ENCODE measurements at regions not wholly inside any gene's neighbourhood (a gene's known extent, or its start where the extent isn't known, plus 50 kb on each side); places are given as distances from the start of the nearest gene placed in this dataset.
A peak's percentile ranks its signal among the peaks of the same experiment; 100 is the strongest.

DNA sequence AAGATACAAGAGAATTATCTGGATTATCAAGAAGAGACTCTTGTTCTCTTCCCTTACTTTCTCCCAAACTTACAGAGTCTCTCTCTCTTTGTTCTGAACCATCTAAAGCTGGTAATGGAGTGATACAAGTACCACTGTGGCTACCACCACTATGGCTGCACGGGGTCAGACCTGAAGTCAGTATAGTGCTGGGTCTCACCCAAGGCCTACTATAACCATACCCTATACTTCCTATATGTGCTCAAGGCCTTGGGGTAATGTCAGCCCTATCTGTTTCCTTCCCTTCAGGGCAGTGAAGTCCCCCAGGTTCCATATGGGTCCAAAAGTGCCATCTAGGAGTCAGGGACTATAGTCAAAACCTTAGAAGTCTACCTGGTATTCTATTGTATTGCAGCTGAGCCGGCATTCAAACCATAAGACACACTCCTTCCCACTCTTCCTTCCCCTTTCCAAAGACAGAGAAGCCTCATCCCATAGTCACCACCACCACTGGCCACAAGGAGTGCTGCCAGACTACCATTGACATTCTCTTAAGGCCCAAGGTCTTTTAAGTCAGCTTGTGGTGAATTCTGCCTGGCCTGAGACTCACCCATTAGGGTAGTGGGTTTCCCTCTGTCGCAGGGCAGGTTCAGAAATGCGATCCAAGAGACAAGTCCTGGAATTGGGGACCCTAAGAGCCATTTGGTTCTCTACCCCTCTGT is 615.0 kb upstream of the NECTIN3 start:
- Histone ChIP-seq H3K36me3 (ENCODE audit: control insufficient read depth in 3 of 3, insufficient read depth in 2 of 3, low read depth in 1 of 3, low read length in 3 of 3) (no peaks in the 10 kb centered on the region), H3K9me3 (ENCODE audit: control insufficient read depth in 2 of 2, insufficient read depth in 1 of 2, low read depth in 1 of 2, low read length in 1 of 2) (peaks cover 0 to 7% of the 10 kb centered on the region in 2 donors), H3K27me3 (ENCODE audit: control insufficient read depth in 3 of 3, insufficient read depth in 3 of 3, low read length in 3 of 3) (no peaks in the 10 kb centered on the region), H3K4me1 (ENCODE audit: control insufficient read depth in 3 of 3, insufficient read depth in 2 of 3, low read depth in 1 of 3, low read length in 2 of 3) (no peaks in the 10 kb centered on the region), H3K4me3 (ENCODE audit: low read depth in 1 of 3, low read length in 3 of 3) (no peak overlapping the region), H3K27ac (ENCODE audit: low read depth in 1 of 3, low read length in 2 of 3) (no peak overlapping the region)
- 74 to 85% (median 79%) methylated on average over 4 of the region's 4 CpGs for WGBS, 3 donors
- FAIRE-seq: no peak
- DNase-seq: no peak

DNA sequence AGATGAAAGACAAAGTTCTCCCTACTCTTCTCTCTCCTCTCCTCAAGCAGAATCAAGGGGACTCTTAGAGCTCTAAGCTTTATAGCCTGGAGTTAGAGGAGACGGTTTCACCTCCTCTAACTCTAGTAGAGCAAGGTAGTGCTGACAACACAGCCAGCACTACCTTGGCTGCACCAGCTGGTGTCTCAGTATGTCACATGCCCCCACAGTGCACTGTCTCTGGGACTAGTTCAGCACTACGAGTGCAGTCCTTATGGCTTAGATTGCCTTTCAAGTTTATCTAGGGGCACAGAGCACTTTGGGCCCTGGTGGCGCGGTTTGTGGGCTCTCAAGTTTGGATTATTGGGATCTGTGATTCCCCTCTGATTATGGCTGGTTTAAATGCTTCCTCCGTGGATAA is 614.1 kb upstream of the NECTIN3 start:
- Histone ChIP-seq H3K36me3 (ENCODE audit: control insufficient read depth in 3 of 3, insufficient read depth in 2 of 3, low read depth in 1 of 3, low read length in 3 of 3) (no peaks in the 10 kb centered on the region), H3K4me1 (ENCODE audit: control insufficient read depth in 3 of 3, insufficient read depth in 2 of 3, low read depth in 1 of 3, low read length in 2 of 3) (no peaks in the 10 kb centered on the region), H3K27ac (ENCODE audit: low read depth in 1 of 3, low read length in 2 of 3) (no peak overlapping the region), H3K27me3 (ENCODE audit: control insufficient read depth in 3 of 3, insufficient read depth in 3 of 3, low read length in 3 of 3) (no peaks in the 10 kb centered on the region), H3K4me3 (ENCODE audit: low read depth in 1 of 3, low read length in 3 of 3) (no peak overlapping the region), H3K9me3 (ENCODE audit: control insufficient read depth in 2 of 2, insufficient read depth in 1 of 2, low read depth in 1 of 2, low read length in 1 of 2) (peaks cover 0 to 7% of the 10 kb centered on the region in 2 donors)
- FAIRE-seq (no peak), DNase-seq (no peak)
- 63 to 72% (median 71%) methylated on average over 5 of the region's 5 CpGs for WGBS, 3 donors

DNA sequence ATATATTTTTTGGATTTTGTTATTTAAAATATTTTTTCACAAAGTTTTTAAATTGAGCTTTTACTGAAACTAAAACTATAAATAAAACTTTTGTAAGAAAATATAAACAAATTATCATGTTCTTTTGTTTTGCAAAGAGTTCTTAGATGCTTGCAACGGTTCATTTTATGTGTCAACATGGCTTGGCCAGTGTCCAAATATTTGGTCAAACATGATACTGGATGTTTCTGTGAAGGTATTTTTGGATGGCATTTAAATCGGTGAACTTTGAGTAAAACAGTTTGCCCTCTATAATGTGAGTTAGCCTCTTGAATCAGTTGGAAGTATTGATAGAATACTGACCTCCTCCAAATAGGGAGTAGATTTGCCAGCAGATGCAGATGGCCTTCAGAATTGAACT is 612.6 kb upstream of the NECTIN3 start:
- 57 to 74% (median 66%) methylated on average over 2 of the region's 2 CpGs for WGBS, 3 donors
- Histone ChIP-seq H3K9me3 (ENCODE audit: control insufficient read depth in 2 of 2, insufficient read depth in 1 of 2, low read depth in 1 of 2, low read length in 1 of 2) (peaks cover 0 to 7% of the 10 kb centered on the region in 2 donors), H3K36me3 (ENCODE audit: control insufficient read depth in 3 of 3, insufficient read depth in 2 of 3, low read depth in 1 of 3, low read length in 3 of 3) (no peaks in the 10 kb centered on the region), H3K27ac (ENCODE audit: low read depth in 1 of 3, low read length in 2 of 3) (no peak overlapping the region), H3K4me1 (ENCODE audit: control insufficient read depth in 3 of 3, insufficient read depth in 2 of 3, low read depth in 1 of 3, low read length in 2 of 3) (no peaks in the 10 kb centered on the region), H3K4me3 (ENCODE audit: low read depth in 1 of 3, low read length in 3 of 3) (no peak overlapping the region), H3K27me3 (ENCODE audit: control insufficient read depth in 3 of 3, insufficient read depth in 3 of 3, low read length in 3 of 3) (no peaks in the 10 kb centered on the region)
- FAIRE-seq: no peak
- no peak for DNase-seq

DNA sequence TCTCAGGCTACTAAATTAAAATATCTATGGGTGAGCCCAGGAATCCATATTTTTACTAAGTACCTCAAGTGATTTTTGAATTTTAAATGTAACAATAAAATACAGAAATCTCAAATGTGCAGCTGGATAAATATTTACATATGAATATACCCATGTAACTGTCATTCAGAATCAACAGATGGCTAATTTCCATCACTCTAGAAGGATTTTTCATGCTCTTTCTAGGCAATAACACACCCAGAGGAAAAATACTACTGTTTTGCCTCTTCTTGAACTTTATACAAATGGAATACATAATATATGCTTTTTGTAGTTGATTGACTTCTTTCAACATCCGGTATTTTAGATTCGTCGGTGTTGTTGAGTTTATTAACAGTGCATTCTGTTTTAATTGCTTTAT is 601.3 kb upstream of the NECTIN3 start:
- Histone ChIP-seq H3K36me3 (ENCODE audit: control insufficient read depth in 3 of 3, insufficient read depth in 2 of 3, low read depth in 1 of 3, low read length in 3 of 3) (no peaks in the 10 kb centered on the region), H3K27me3 (ENCODE audit: control insufficient read depth in 3 of 3, insufficient read depth in 3 of 3, low read length in 3 of 3) (no peaks in the 10 kb centered on the region), H3K9me3 (ENCODE audit: control insufficient read depth in 2 of 2, insufficient read depth in 1 of 2, low read depth in 1 of 2, low read length in 1 of 2) (no peaks in the 10 kb centered on the region), H3K4me3 (ENCODE audit: low read depth in 1 of 3, low read length in 3 of 3) (no peak overlapping the region), H3K27ac (ENCODE audit: low read depth in 1 of 3, low read length in 2 of 3) (no peak overlapping the region), H3K4me1 (ENCODE audit: control insufficient read depth in 3 of 3, insufficient read depth in 2 of 3, low read depth in 1 of 3, low read length in 2 of 3) (no peaks in the 10 kb centered on the region)
- 63 to 65% (median 63%) methylated on average over 3 of the region's 3 CpGs for WGBS, 3 donors
- DNase-seq: no peak
- FAIRE-seq: no peak

DNA sequence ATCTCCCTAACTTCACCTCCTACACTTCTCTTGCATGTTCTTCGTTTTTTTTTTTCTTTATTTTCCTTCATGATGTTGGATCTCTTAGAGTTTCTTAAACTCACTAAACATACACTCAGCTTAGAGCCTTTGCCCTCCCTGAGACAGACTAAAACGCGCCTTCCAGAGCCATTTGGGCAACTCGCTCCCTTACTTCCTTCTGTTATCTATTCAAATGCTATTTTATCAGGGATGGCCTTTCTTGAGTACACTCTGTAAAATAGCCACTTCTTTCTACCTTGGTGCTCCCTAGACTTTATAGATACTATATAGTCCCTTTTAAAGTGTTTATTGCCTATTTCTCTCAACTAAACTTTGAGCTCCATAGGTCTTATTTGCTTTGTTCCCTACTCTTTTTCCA is 598.2 kb upstream of the NECTIN3 start:
- Histone ChIP-seq H3K9me3 (ENCODE audit: control insufficient read depth in 2 of 2, insufficient read depth in 1 of 2, low read depth in 1 of 2, low read length in 1 of 2) (no peaks in the 10 kb centered on the region), H3K4me3 (ENCODE audit: low read depth in 1 of 3, low read length in 3 of 3) (no peak overlapping the region), H3K27ac (ENCODE audit: low read depth in 1 of 3, low read length in 2 of 3) (no peak overlapping the region), H3K4me1 (ENCODE audit: control insufficient read depth in 3 of 3, insufficient read depth in 2 of 3, low read depth in 1 of 3, low read length in 2 of 3) (no peaks in the 10 kb centered on the region), H3K27me3 (ENCODE audit: control insufficient read depth in 3 of 3, insufficient read depth in 3 of 3, low read length in 3 of 3) (no peaks in the 10 kb centered on the region), H3K36me3 (ENCODE audit: control insufficient read depth in 3 of 3, insufficient read depth in 2 of 3, low read depth in 1 of 3, low read length in 3 of 3) (no peaks in the 10 kb centered on the region)
- peak in 1 of 2 donors; percentile 12 for DNase-seq
- WGBS, 3 donors: 75 to 85% (median 76%) methylated on average over 4 of the region's 4 CpGs
- FAIRE-seq: no peak

DNA sequence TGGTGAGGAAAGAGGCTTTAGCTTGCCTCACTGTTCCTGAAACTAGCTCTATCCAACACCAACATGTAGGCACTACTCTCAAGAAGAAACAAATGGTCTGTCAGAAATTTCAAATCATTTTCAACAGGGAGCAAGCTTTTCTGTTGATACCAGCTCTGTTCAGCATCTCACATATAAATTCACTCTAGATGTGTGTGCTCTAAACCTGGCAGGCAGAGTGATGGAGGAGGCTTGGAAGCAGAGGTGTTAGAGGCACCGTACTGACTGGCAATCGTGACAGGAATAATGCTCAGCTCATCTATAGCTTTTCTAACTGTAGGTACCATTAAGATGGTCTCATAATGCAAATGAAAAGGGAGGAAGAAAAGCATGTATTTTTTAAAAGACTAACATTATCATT is 597.2 kb upstream of the NECTIN3 start:
- no peaks in the 10 kb centered on the region for H3K36me3 ChIP-seq (ENCODE audit: control insufficient read depth in 3 of 3, insufficient read depth in 2 of 3, low read depth in 1 of 3, low read length in 3 of 3)
- DNase-seq (no peak), FAIRE-seq (no peak)
- no peak overlapping the region for H3K27ac ChIP-seq (ENCODE audit: low read depth in 1 of 3, low read length in 2 of 3)
- H3K9me3 ChIP-seq (ENCODE audit: control insufficient read depth in 2 of 2, insufficient read depth in 1 of 2, low read depth in 1 of 2, low read length in 1 of 2): no peaks in the 10 kb centered on the region
- no peak overlapping the region for H3K4me3 ChIP-seq (ENCODE audit: low read depth in 1 of 3, low read length in 3 of 3)
- no peaks in the 10 kb centered on the region for H3K27me3 ChIP-seq (ENCODE audit: control insufficient read depth in 3 of 3, insufficient read depth in 3 of 3, low read length in 3 of 3)
- 72 to 91% (median 79%) methylated on average over 2 of the region's 2 CpGs for WGBS, 3 donors
- no peaks in the 10 kb centered on the region for H3K4me1 ChIP-seq (ENCODE audit: control insufficient read depth in 3 of 3, insufficient read depth in 2 of 3, low read depth in 1 of 3, low read length in 2 of 3)

DNA sequence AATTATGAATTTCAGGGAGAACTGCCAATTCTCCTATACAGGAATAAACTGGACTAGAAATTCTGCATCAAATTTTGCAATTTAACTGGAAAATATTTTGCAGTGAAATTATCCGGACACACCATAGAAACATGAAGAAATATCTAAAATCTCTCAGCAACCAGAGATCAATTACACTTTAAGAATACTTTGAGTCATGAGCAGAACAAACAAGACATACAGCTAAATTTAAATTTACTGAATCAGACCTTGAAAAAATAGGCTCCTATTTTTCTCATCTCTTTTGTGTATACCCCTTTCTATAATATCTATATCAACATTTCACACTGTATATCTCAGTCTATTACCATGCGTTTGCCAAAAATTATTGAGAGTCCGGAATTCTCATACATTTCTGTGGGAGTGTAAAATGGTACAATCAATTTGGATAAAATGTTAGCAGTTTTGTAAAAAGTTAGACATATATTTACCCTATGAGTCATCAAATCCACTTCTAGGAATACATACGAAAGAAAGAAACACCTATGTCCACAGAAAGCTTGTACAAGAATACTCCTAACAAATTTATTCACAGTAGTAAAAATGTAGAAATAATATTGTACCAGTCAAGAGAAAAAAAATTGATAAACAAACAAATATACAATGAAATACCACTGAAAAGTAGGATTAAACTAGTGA is 593.1 kb upstream of the NECTIN3 start:
- H3K4me3 ChIP-seq (ENCODE audit: low read depth in 1 of 3, low read length in 3 of 3): no peak overlapping the region
- H3K9me3 ChIP-seq (ENCODE audit: control insufficient read depth in 2 of 2, insufficient read depth in 1 of 2, low read depth in 1 of 2, low read length in 1 of 2): peaks cover 0 to 2% of the 10 kb centered on the region in 2 donors
- DNase-seq (no peak), FAIRE-seq (no peak)
- H3K27me3 ChIP-seq (ENCODE audit: control insufficient read depth in 3 of 3, insufficient read depth in 3 of 3, low read length in 3 of 3): no peaks in the 10 kb centered on the region
- H3K27ac ChIP-seq (ENCODE audit: low read depth in 1 of 3, low read length in 2 of 3): no peak overlapping the region
- WGBS, 3 donors: 91 to 94% (median 92%) methylated on average over 4 of the region's 4 CpGs
- no peaks in the 10 kb centered on the region for H3K36me3 ChIP-seq (ENCODE audit: control insufficient read depth in 3 of 3, insufficient read depth in 2 of 3, low read depth in 1 of 3, low read length in 3 of 3)
- H3K4me1 ChIP-seq (ENCODE audit: control insufficient read depth in 3 of 3, insufficient read depth in 2 of 3, low read depth in 1 of 3, low read length in 2 of 3): no peaks in the 10 kb centered on the region

DNA sequence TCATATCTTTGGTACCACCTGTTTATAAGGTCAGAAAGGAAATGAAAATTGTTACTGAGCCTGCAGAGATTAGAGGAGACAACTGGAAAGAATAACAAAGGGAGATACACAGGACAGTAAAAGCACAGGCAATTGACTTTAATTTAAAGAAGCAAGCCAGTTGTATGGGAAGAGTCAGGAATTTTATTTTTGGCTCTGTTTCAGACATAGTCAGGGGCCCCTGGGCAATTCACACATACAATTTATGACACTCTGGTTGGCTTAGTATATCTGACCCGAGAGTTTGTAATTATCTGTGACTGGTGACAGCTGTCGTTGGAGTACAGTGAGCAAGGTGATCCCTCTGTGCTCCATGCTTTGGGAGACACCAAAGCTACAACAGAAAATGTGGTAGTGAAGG is 591.9 kb upstream of the NECTIN3 start:
- no peak for FAIRE-seq
- Histone ChIP-seq H3K4me1 (ENCODE audit: control insufficient read depth in 3 of 3, insufficient read depth in 2 of 3, low read depth in 1 of 3, low read length in 2 of 3) (no peaks in the 10 kb centered on the region), H3K27me3 (ENCODE audit: control insufficient read depth in 3 of 3, insufficient read depth in 3 of 3, low read length in 3 of 3) (no peaks in the 10 kb centered on the region), H3K9me3 (ENCODE audit: control insufficient read depth in 2 of 2, insufficient read depth in 1 of 2, low read depth in 1 of 2, low read length in 1 of 2) (peaks cover 0 to 2% of the 10 kb centered on the region in 2 donors), H3K4me3 (ENCODE audit: low read depth in 1 of 3, low read length in 3 of 3) (no peak overlapping the region), H3K36me3 (ENCODE audit: control insufficient read depth in 3 of 3, insufficient read depth in 2 of 3, low read depth in 1 of 3, low read length in 3 of 3) (no peaks in the 10 kb centered on the region), H3K27ac (ENCODE audit: low read depth in 1 of 3, low read length in 2 of 3) (no peak overlapping the region)
- DNase-seq: no peak
- WGBS, 3 donors: 17 to 34% (median 20%) methylated on average over 2 of the region's 2 CpGs

DNA sequence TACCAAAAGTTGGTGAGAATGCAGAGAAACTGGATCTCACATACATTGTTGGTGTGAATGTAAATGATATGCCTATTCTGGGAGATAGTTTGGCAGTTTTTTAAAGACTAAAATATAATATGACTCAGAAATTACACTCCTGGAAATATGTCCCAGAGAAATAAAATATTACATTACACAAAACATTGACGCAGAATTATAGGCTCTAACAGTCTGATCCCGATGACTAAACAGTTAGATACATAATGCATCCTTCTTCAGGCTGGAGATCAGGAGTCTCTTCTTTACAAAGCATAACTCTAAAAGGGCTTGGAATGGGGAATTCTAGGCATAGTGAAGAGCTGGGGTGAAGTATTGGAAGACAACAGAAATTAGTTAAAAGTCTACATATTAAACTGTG is 586.2 kb upstream of the NECTIN3 start:
- Histone ChIP-seq H3K27ac (ENCODE audit: low read depth in 1 of 3, low read length in 2 of 3) (no peak overlapping the region), H3K4me3 (ENCODE audit: low read depth in 1 of 3, low read length in 3 of 3) (no peak overlapping the region), H3K9me3 (ENCODE audit: control insufficient read depth in 2 of 2, insufficient read depth in 1 of 2, low read depth in 1 of 2, low read length in 1 of 2) (peaks cover 0 to 12% of the 10 kb centered on the region in 2 donors), H3K4me1 (ENCODE audit: control insufficient read depth in 3 of 3, insufficient read depth in 2 of 3, low read depth in 1 of 3, low read length in 2 of 3) (no peaks in the 10 kb centered on the region), H3K36me3 (ENCODE audit: control insufficient read depth in 3 of 3, insufficient read depth in 2 of 3, low read depth in 1 of 3, low read length in 3 of 3) (no peaks in the 10 kb centered on the region), H3K27me3 (ENCODE audit: control insufficient read depth in 3 of 3, insufficient read depth in 3 of 3, low read length in 3 of 3) (no peaks in the 10 kb centered on the region)
- 90 to 94% (median 94%) methylated on average over 2 of the region's 2 CpGs for WGBS, 3 donors
- FAIRE-seq (no peak), DNase-seq (no peak)

All from small intestine (tissue), 7 donors.